ENCODE measurements at regions not wholly inside any gene's neighbourhood (a gene's known extent, or its start where the extent isn't known, plus 50 kb on each side); places are given as distances from the start of the nearest gene placed in this dataset.

DNA sequence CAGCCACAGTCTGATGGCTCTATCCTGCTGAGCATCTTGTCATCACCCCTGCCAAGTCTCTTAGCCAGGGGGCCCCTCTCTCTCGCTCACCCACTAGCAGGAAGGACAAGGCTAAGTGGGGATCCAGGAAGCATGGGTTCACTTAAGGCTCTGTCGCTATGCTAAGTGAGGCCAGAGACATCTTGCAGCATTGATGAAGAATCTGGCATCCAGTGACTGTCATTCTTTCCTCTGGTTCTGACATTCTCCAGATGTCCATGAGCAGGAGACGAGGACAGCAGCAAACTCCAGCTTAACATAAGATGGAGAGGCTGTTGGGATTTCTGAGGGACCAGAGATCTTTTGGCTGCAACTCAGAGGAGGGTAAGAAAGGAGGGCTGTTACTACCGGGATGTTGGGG lies 230.2 kb downstream of the TSHZ3 start:
- DNase-seq = no peak

DNA sequence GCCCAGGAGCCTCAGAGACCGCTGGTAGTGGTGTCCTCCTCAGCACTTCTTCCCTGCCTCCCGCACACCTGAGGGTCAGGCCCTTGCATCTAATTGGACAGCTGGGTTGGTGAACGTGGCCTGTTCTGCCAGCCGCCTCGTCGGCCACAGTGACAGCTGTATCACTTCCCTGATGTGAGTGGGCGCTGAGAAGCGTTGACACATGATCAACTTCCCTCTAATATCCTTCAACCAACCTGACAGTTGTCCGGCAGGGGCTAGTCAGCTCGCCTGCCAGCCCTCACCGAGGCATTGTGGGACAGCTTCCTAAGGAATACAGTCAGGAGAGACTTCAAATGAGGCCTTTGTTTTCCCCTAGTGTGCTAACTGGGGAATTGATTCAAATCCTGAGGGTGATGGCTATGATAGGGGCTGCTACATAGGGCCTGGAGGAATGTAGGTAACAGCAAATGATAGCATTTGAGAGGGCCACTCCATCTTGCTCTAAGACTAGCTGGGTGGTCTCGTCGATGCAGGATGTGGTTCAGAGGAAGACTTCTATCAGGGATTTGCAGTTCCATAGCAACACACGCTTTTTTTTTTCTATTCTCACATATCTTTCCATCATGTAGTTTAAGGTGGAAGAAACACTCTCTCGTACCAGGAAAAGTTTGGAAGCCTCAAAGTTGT lies 230.8 kb downstream of the TSHZ3 start:
- no peak for DNase-seq

DNA sequence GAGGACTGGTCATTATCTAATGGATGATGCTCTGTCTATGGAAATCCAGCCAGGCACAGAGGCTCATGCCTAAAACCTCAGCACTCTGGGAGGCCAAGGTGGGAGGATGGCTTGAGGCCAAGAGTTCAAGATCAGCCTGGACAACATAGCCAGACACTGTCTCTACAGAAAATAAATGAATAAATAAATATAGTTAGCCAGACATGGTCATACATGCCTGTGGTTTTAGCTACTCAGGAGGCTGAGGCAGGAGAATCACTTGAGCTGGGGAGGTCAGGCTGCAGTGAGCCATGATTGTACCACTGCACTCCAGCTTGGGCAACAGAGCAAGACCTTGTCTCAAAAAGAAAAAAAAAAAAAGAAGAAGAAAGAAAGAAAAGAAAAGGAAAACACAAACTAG lies 234.7 kb downstream of the TSHZ3 start:
- no peak for DNase-seq

DNA sequence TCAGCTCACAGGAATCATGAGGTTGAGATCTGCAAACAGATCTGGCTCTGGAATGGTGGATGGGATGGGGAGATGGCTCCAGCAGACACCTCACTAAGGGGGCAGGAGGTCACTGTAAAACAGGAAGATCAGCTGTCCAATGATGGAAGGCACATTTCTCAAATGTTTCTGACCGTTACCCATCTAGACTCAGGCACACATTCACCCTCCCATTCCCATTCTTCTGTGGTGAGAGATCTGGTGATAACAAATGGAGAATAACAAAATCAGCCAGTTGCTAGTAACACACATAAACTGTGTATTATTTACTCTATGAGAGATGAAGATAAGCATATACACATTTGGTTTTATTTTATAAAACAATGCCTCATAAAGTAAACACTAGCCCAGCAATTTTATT lies 235.9 kb downstream of the TSHZ3 start:
- DNase-seq = no peak

DNA sequence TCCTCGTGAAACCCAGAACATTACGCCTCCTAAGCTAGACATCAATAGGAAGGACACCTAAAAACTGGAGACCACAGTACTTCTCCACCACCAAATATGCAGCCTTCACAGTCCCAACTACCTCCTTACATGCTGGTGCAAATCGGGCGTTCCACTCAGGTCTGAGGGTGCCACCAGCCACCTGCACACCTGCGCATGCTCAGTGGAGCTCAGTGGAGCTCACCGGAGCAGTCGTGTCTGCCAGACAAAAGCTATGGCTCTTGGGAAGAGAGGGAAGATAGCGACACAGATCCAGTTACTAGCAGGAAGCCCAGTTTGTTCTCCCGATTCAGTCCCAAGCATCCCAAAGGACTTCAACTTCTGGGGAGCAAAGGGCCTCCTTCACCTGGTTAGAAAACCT lies 237.1 kb downstream of the TSHZ3 start:
- no peak for DNase-seq

DNA sequence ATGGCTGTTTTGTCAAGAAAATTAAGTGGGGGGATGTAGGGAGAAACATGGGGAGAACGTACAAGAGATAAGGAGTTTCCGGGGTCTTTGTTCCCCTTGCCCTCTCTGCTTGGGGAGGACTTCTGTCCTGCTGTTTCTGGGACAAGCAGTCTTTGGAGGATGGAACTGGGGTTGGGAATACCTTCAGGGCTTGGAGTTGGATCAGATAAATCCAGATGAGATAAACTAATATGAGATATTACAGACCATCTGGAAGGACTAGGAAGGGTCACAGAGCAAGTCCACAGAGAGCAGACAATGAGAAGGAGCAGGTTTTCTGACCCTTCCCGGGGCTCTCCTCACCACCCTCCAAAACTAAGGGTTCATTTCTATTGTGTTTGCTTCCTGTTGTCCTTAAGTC lies 237.5 kb downstream of the TSHZ3 start:
- no peak for DNase-seq

DNA sequence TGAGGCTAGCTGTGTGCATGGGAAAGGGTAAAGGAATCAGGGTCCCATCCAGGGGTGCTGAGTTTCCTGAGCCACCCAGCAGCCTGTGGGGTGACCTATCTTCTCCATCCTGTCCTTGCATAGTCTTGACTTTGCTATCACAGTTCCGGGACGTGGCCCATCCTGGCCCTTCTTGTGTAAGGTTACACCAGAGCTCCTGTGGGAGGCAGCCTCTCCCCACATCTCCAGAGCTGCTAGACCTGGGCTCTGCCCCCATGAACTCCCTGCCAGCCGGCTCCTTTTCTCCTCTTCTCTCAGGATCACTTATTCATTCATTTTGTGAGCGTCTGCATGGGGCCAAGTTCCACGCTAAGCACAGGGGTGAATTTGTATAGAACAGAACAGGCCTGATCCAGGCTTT lies 238.9 kb downstream of the TSHZ3 start:
- DNase-seq = peak; percentile 18

DNA sequence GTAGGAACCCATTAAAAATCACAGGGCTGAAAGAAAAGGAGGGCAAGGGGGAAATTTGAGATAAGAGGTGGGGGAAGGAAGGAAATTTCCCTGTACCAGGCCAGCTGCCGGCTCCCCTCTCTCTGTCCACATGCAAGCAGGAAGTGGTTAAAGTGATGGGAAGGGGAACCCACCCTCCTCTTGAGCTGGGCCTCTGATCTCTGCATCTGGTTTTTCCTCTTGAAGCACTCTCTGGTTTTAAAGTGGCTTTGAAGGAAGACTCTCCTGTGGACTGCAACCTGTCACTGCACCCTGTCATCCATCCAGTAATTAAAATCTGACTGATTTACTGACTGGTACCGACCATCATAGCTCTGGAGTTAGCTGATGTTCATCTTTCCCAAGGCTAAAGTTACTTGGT lies 239.6 kb downstream of the TSHZ3 start:
- no peak for DNase-seq

DNA sequence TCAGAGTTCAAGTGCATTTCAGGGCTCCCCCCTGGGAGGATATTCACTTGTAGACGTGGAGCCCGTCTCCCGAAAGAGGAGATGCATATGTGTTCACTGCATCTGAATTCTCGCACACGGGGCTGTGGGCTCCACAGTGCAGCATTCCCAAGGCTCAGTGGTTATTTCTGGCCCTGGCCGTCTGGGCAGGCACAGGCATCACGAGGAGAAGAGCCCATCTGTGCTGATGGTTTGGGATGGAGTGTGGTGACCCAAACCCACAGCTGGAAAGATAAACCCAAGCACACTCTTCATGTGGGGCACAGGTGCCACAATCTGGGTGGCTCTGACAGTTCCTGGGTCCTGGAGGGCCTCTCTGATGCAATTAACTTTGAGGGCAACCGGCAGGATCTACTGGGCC lies 242.1 kb downstream of the TSHZ3 start:
- DNase-seq = no peak

DNA sequence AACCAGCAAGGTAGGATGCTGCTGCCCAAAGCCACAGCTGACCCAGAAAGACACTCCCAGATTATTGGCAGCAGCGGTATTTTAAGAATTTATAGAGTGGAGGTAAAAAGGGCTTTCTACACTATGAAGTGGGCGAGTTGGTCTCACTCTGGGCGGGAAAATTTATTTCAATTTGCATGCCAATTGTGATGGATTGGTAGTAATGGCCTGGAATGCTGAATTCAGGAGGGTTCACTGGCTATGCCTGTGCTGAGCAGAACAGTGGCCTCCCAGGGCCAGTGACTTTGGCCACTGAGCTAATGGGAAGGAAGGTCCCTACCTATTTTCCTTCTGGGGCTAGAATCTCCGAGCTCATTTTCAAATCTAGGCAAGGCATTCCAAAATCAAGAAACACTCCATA lies 243.5 kb downstream of the TSHZ3 start:
- DNase-seq = no peak

DNA sequence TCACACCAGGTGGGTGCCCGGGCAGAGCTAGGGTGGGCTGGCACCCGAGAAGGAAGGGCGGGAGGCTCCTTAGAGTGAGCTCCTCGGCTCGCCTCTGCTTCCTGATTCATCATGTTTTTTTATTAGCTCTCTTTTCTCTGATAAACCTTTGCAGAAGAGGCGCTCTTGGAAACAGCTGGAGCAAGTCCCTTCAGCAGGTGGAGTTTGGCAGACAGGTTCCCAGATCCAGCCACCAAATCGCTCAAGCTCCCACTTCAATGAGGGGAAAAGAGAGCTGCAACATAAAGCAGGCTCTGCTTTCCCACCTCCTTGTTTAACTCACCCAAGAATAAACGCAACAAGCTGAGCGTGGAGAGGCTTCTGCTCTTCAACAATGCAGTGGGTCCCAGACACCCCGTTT lies 244.8 kb downstream of the TSHZ3 start:
- no peak for DNase-seq

DNA sequence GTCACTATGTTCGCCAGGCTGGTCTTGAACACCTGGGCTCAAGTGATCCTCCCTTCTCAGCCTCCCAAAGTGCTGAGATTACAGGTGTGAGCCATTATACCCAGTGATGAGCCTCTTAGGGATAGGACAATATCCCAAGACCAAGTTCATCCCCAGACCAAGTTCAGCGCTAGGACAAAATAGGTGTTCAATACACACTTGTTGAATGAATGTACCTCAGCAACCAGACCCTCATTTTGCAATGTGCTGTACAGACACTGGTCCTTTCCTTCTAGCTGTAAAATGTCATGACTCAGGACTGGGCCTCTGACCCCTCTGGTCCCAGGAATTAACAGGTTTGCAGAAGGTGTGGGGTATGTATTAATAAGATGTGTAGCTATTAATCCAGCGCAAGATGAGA lies 246.0 kb downstream of the TSHZ3 start:
- DNase-seq = no peak

DNA sequence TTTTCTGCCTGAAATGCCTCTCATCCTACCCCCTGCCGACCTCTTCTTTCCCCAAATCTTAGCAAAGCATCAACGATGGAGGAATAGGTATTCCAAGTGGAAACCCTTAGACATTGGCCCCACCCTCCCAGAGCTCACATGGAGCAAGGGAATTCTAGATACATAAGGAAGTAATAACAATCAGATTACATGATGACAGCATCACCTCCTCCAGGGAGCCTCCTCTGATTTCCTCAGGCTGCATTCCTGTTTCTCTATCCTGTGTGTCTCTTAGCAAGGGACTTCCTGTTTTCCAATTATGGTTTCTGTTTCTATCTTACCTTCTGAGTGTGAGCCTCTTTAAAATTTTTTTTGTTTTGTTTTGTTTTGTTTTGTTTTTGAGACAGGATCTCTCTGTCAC lies 246.6 kb downstream of the TSHZ3 start:
- no peak for DNase-seq

DNA sequence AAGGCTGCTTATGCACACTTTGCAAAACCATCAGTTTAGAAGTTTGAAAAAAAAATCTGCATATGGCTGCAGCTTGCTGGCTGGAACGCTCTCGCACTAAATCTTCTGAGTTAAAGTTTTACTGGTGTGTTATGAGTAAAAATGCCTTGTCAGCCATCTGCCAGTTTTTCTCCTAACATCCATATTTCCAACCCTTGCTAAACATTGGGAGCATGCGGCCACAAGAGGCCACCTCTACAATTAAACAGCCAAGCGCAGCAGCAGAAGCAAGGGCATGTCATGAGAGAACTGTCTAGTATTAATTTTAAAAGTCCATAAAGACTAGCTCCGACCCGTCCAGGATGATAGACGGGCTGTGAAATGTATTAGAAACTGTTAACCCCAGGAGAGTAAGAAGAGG lies 248.3 kb downstream of the TSHZ3 start:
- DNase-seq = no peak

DNA sequence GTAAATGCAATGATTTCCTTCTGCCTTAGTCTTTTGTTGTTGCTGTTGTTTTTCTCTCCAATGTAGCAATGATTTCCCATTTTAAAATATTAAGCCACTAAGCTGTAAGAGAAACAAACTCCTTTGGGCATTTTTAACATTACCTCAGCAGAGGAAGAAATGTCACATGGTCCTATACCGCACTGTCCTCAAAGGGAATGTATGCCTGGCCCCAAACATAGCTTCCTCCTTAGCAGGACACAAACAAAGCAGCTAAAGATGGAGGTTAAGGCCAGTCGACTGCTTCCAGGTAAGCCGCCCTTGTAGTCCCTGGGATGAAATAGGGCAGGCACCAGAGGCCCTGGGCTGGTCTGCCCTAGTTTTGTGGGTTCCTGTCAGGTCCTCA lies 249.0 kb downstream of the TSHZ3 start:
- DNase-seq = no peak

DNA sequence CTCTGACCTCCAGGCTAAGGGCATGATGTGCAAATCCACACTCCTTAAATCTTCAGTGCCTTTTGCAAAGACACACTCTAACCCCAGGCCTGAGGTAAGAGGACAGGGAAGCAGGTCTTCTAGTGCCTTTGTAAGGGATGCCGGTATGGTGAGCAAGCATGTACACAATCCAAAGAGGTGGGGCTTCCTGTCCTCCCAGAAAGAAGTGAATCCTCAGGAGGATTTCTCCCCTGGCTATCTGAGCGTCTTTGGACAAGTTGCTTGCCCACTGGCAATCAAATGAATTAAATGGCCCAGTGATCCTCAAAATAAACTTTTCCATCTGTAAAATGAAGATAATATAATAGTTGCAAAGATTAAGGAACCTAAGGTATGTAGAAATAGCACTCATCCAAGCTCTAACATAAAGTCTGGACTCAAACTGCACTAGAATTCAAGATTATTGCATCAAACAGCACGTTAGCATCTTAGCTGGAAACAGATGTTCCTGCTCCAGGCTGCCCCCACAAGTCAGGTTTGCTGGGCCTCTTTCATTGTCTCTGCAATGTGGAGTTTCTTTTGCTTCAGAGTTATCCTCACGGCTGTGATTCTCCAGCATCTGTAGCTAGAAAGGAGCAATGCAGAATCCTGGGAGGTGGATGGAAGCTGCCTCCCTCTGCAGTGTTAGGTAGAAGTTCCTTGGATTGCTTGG lies 249.6 kb downstream of the TSHZ3 start:
- DNase-seq = no peak

DNA sequence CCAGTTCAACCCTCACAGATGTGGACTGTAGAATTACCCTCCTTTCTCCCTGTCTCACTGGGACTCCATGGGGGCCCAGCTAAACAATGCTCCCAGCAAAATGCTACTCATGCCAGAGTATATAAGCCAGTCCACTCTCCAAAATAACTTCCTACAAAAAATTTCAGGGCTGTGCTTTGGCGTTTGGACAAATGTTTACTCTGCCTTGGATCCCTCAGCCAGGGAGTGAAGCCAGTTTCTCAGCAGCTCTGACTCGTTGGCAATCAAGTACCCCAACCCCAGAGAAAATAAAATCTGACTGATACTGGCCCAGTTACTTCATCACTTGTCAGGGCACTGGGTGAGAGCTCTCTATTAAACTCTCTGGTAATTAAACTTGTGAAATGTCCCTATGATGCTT lies 250.4 kb downstream of the TSHZ3 start:
- DNase-seq = no peak

DNA sequence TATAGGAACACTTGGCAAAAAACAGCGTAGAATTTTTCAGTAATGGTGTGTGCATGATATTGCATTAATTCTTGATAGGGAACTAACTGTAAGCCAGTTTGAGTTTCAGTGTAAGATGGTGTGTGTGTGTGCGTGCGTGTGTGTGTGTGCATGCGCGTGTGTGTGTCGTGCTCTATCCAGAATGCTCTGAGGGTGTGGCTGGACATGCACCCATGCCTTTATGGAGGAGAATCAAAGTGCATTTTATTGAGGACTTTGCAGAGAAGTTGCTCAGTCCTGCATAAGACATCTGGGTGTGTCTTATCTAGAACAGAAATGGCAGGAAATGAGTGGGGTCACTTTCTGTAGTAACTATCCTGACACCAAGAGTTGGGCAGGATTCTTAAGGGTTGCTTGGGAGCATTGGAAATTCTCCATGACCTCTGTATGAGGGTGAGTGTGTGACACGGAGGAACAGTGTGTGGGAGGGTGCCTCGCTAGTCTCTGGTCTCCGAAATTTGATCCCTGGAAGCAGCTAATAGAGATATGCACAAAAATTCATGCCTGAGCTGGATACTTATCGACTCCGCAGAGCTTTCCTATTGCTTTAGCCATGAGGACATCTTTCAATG lies 252.2 kb downstream of the TSHZ3 start:
- DNase-seq = no peak

DNA sequence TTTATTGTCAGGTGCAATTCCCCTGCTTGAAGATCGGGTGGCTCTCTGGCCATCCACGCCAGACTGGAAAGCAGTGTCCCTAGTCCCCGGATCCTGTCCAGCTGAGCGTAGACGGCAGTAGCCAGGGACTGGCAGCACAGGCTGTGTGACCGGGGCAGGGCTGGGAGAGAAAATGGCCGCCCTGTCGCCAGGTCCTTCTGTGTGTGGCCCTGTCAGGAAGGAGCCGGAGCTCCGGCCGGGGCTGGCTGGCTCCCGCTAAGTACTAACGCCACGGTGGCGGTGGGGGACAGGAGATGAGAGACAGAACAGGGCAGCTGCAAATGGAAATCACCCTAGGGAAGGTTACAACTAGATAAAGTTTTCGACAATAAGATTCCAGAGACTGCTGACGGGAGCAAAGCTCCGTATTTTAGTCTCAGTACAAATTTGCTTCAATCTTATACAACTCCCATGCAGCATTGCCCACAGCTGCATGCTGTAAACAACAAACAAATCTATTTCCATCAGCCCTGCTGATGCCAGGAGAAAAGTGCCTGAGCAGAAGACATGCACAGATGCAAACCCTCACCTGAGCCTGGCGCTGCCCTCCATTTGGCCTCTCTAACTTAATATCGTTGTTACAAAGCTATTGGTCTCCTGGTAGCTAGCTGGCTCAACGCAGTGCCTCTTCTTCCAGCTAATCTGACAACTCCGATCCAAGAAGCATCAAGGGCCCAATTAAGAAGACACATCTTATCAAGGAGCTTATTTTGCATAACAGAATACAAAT lies 253.0 kb downstream of the TSHZ3 start:
- DNase-seq = no peak

DNA sequence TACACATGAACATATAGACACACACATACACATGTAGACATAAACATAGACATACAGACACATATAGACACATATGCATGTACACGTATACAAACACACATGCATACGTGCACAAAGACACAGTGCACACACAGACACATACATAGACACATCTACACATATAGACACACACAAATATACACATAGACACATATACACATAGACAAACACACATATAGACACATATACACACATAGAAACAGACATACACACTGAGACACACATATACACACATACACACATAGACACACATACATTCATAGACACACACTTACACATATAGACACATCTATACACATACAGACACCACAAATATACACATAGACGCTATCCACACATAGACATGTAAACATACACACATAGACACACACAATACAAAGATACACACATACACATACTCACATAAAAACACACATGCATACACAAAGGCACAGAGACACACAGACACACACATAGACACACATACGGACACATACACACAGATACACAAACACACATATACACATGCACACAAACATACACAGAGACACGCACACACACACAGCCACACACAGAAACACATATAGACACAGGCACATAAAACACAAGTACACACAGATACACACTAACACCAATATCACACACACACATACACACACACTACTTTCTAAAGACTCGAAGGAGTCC lies 254.0 kb downstream of the TSHZ3 start:
- DNase-seq = no peak

DNA sequence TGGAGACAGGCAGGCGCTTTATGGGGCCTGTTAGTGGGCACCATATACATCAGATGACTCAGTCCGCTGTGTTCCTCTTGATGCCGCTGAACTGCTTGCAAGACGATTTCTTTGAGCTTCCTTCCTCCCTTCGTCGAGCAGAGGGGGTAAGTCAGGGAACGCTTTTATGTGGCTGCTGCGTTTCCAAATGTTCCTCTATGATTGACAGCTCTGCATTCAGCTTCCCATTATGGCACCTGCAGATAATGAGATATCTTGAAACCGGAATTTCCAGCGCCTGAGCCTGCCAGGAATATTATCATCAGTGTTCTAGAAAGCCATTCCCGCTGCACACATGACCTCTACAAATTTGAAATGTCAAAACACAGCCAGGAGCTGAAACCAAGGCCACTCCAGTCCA lies 257.0 kb downstream of the TSHZ3 start:
- DNase-seq = no peak

DNA sequence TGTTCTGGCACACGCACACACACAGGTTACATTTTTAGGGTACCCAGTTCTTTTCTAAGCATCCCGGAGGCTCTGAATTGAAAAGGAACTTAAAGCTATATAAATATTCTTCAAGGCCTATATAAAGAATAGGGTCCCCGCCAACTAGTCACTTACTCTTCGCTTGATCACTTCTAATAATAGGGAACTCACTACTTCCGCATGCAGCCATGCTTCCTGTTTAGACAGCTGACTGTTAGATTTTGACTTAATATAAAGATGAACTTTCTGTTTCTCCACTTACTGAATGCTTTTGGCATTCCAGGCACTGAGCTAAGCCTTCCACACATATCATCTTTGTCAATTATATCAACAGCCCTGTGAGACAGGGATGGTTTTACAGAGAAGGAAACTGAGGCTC lies 259.6 kb downstream of the TSHZ3 start:
- no peak for DNase-seq

DNA sequence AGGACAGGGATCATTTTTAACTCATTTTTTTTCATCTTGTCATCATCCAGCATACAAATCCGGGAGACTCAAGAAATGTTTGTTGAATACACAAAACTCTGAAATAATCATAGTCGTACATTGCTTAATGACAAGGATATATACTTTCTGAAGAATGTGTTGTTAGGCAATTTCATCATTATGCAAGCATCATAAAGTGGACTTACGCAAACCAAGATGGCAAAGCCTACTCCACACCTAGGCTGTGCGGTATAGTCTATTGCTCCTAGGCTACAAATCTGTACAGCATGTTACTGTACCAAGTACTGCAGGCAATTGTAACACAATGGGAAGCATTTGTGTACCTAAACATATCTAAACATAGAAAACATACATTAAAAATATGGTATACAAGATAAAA lies 264.1 kb downstream of the TSHZ3 start:
- DNase-seq = no peak

All from CD4-positive, alpha-beta T cell treated with Interleukin-6 for 4 hours (primary cell).